ENCODE measurements at regions not wholly inside any gene's neighbourhood (a gene's known extent, or its start where the extent isn't known, plus 50 kb on each side); places are given as distances from the start of the nearest gene placed in this dataset.

DNA sequence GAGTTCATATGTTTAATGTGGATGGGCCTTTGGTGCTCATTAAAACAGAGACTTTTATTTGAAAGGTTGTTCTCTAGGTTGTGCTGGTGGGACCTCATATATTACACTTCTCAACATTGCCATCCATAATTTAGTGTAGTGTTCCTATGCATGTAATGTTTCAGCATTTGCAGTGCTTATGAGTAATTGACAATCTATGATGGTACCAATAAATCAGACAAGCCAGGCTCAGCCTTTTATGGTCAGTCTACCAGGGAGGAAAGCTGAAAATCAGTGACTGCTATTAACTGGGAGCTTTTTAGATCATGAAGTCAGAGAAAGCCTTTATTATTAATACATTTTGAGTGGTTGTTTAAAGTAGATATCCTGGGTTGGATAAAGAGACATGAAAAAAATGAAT, 120.1 kb upstream of the SLC28A3 start:
- H3K27ac Mint-ChIP-seq, result no peak overlapping the region
- peaks cover 6% of the 10 kb centered on the region for H3K4me1 Mint-ChIP-seq
- H3K9me3 Mint-ChIP-seq, result peaks cover 8% of the 10 kb centered on the region
- H3K36me3 Mint-ChIP-seq (ENCODE audit: low read depth), result no peaks in the 10 kb centered on the region
- peaks cover 2% of the 10 kb centered on the region for H3K27me3 Mint-ChIP-seq (ENCODE audit: low read depth)
- no peak for TF ChIP-seq CTCF (IDR thresholded peaks at IDR 0.05; ENCODE audit: unreplicated experiment in 3 of 3)
- no peak overlapping the region for H3K4me3 Mint-ChIP-seq

GRCh38 chr9:84463272-84463671, 122.7 kb upstream of the SLC28A3 start:
- H3K27me3 Mint-ChIP-seq (ENCODE audit: low read depth), result no peaks in the 10 kb centered on the region
- H3K9me3 Mint-ChIP-seq, result peaks cover 7% of the 10 kb centered on the region
- peaks cover 9% of the 10 kb centered on the region for H3K4me1 Mint-ChIP-seq
- no peaks in the 10 kb centered on the region for H3K36me3 Mint-ChIP-seq (ENCODE audit: low read depth)
- no peak for TF ChIP-seq CTCF (IDR thresholded peaks at IDR 0.05; ENCODE audit: unreplicated experiment in 3 of 3)
- H3K27ac Mint-ChIP-seq, result no peak overlapping the region
- H3K4me3 Mint-ChIP-seq, result no peak overlapping the region

DNA sequence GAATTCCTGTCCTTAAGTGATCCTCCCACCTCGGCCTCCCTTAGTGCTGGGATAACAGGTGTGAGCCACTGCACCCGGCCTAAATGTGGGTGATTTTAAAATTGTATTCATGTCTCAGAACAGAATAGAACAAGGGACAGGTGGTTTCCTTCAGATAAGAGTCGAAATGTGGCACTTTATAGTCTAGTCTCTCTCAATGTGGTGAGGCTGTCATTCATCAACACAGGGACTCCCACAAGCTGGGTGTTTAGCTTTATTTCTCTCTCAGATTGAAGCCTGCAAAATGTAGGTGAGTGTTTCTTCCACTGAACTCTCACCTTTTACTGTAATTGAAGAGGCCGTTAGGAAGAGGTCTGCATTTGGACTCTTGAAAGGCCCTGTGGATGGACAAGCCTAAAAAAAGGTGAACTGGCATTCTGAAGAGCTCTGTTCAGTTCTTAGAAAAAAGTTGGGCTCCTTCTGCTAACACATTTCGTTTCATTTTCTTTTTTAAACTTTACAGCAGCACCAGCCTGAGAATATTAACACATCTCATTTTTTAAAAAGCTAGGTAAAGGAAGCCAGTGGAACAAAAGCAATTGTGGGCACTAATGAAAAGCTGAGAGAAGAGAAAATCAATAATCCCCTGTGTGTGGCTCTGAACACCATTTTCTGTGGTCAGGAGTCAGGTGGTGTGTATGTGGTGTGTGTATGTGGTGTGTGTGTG, 126.2 kb upstream of the SLC28A3 start:
- H3K4me3 Mint-ChIP-seq, result no peak overlapping the region
- peaks cover 10% of the 10 kb centered on the region for H3K4me1 Mint-ChIP-seq
- no peaks in the 10 kb centered on the region for H3K9me3 Mint-ChIP-seq
- no peaks in the 10 kb centered on the region for H3K27me3 Mint-ChIP-seq (ENCODE audit: low read depth)
- TF ChIP-seq CTCF (IDR thresholded peaks at IDR 0.05; ENCODE audit: unreplicated experiment in 3 of 3), result no peak
- H3K36me3 Mint-ChIP-seq (ENCODE audit: low read depth), result no peaks in the 10 kb centered on the region
- H3K27ac Mint-ChIP-seq, result no peak overlapping the region

DNA sequence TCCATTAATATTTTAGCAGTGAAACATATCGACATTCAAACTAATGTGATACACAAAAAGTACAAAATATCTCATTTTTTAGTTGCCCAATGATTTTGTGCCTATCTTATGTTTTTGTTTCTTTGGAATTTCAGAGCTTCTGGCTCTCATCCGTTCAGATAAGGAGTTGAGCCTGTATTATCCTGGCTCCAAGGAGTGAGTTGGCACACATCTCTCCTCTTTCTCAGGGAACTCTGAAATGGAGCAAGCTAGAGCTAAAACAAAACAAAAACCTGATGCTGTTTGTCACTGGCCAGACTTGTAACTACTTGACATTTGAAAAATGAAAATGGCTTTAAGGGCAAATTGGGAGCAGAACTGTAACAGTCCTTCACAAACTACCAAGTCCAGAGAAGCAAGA, 131.3 kb upstream of the SLC28A3 start:
- Mint-ChIP-seq H3K27me3 (ENCODE audit: low read depth) (no peaks in the 10 kb centered on the region), H3K36me3 (ENCODE audit: low read depth) (no peaks in the 10 kb centered on the region), H3K9me3 (peaks cover 7% of the 10 kb centered on the region), H3K4me1 (peaks cover 5% of the 10 kb centered on the region), H3K4me3 (no peak overlapping the region), H3K27ac (peak overlapping the region in 1 of 3 experiments; percentile 17)
- no peak for TF ChIP-seq CTCF (IDR thresholded peaks at IDR 0.05; ENCODE audit: unreplicated experiment in 3 of 3)

DNA sequence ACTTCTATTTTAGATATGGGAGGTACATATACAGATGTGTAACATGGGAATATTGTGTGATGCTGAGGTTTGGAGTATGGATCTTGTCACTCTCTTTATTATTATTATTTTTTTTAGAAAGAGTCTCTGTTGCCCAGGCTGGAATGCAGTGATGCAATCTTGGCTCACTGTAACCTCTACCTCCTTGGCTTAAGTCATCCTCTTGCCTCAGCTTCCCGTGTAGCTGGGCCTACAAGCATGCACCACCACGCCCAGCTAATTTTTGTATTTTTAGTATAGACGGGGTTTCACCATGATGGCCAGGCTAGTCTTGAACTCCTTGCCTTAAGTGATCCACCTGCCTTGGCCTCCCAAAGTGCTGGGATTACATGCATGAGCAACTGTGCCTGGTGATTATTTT, 138.4 kb upstream of the SLC28A3 start:
- Mint-ChIP-seq H3K9me3 (peaks cover 3% of the 10 kb centered on the region), H3K4me1 (peaks cover 23% of the 10 kb centered on the region), H3K36me3 (ENCODE audit: low read depth) (no peaks in the 10 kb centered on the region), H3K27ac (no peak overlapping the region), H3K4me3 (no peak overlapping the region), H3K27me3 (ENCODE audit: low read depth) (no peaks in the 10 kb centered on the region)
- no peak for TF ChIP-seq CTCF (IDR thresholded peaks at IDR 0.05; ENCODE audit: unreplicated experiment in 3 of 3)

GRCh38 chr9:84480071-84480470, 139.5 kb upstream of the SLC28A3 start:
- Mint-ChIP-seq H3K36me3 (ENCODE audit: low read depth) (no peaks in the 10 kb centered on the region), H3K27me3 (ENCODE audit: low read depth) (no peaks in the 10 kb centered on the region), H3K9me3 (no peaks in the 10 kb centered on the region), H3K4me3 (no peak overlapping the region), H3K27ac (no peak overlapping the region), H3K4me1 (peaks cover 27% of the 10 kb centered on the region)
- TF ChIP-seq CTCF (IDR thresholded peaks at IDR 0.05; ENCODE audit: unreplicated experiment in 3 of 3), result no peak

All from nephron (organoid).